ENCODE measurements at regions not wholly inside any gene's neighbourhood (a gene's known extent, or its start where the extent isn't known, plus 50 kb on each side); places are given as distances from the start of the nearest gene placed in this dataset.

- TF ChIP-seq CTCF (IDR thresholded peaks at IDR 0.05; ENCODE audit: unreplicated experiment), result no peak
- BruUV-seq (replicated peaks), result no TSS peak
These were observed 256.2 kb upstream of the C2CD4B start for GRCh38 chr15:62421289-62421688.

GRCh38 chr15:62426387-62426956 lies 261.4 kb upstream of the C2CD4B start:
- CTCF ChIA-PET, result no interaction called here
- Mint-ChIP-seq H3K9me3 (ENCODE audit: low read depth, unreplicated experiment) (no peaks in the 10 kb centered on the region), H3K4me1 (ENCODE audit: low read depth, unreplicated experiment) (no peaks in the 10 kb centered on the region), H3K36me3 (ENCODE audit: insufficient read depth, unreplicated experiment) (no peaks in the 10 kb centered on the region), H3K27me3 (ENCODE audit: unreplicated experiment) (peaks cover 13% of the 10 kb centered on the region), H3K27ac (ENCODE audit: unreplicated experiment) (no peak overlapping the region), H3K4me3 (ENCODE audit: low read depth, unreplicated experiment) (no peak overlapping the region)
- DNase-seq, result no peak
- intact Hi-C loops (cut with micrococcal nuclease; ENCODE audit: unreplicated experiment), result no loop called here
- no TSS peak for BruUV-seq (replicated peaks)
- TF ChIP-seq CTCF (IDR thresholded peaks at IDR 0.05; ENCODE audit: unreplicated experiment), result no peak

More at GRCh38 chr15:62421289-62421688, 256.2 kb upstream of the C2CD4B start:
- H3K9me3 Mint-ChIP-seq (ENCODE audit: low read depth, unreplicated experiment), result no peaks in the 10 kb centered on the region
- peaks cover 16% of the 10 kb centered on the region for H3K27me3 Mint-ChIP-seq (ENCODE audit: unreplicated experiment)
- no peak overlapping the region for H3K4me3 Mint-ChIP-seq (ENCODE audit: low read depth, unreplicated experiment)
- H3K4me1 Mint-ChIP-seq (ENCODE audit: low read depth, unreplicated experiment), result peaks cover 7% of the 10 kb centered on the region
- no peaks in the 10 kb centered on the region for H3K36me3 Mint-ChIP-seq (ENCODE audit: insufficient read depth, unreplicated experiment)
- no peak overlapping the region for H3K27ac Mint-ChIP-seq (ENCODE audit: unreplicated experiment)
- CTCF ChIA-PET, result no interaction called here
- no peak for DNase-seq
- intact Hi-C loops (cut with micrococcal nuclease; ENCODE audit: unreplicated experiment), result no loop called here

- no peak for DNase-seq
- H3K4me1 Mint-ChIP-seq (ENCODE audit: low read depth, unreplicated experiment), result no peaks in the 10 kb centered on the region
- intact Hi-C loops (cut with micrococcal nuclease; ENCODE audit: unreplicated experiment), result no loop called here
- no peaks in the 10 kb centered on the region for H3K9me3 Mint-ChIP-seq (ENCODE audit: low read depth, unreplicated experiment)
- H3K4me3 Mint-ChIP-seq (ENCODE audit: low read depth, unreplicated experiment), result no peak overlapping the region
- no peaks in the 10 kb centered on the region for H3K36me3 Mint-ChIP-seq (ENCODE audit: insufficient read depth, unreplicated experiment)
- no peak overlapping the region for H3K27ac Mint-ChIP-seq (ENCODE audit: unreplicated experiment)
- no peak for TF ChIP-seq CTCF (IDR thresholded peaks at IDR 0.05; ENCODE audit: unreplicated experiment)
- peaks cover 13% of the 10 kb centered on the region for H3K27me3 Mint-ChIP-seq (ENCODE audit: unreplicated experiment)
- CTCF ChIA-PET, result interaction anchor here (0.6 kb wide), 2 partner anchors 68 to 1040 kb away, joined by 4 to 5 read pairs; no protein-coding TSS in a partner anchor
- no TSS peak for BruUV-seq (replicated peaks)
These were observed 263.2 kb upstream of the C2CD4B start for GRCh38 chr15:62428259-62428658.

- CTCF ChIA-PET, result interaction anchor here (0.6 kb wide), 1 partner anchor 1039 kb away, joined by 4 read pairs; no protein-coding TSS in a partner anchor
- no peak for DNase-seq
- BruUV-seq (replicated peaks), result no TSS peak
- H3K4me1 Mint-ChIP-seq (ENCODE audit: low read depth, unreplicated experiment), result no peaks in the 10 kb centered on the region
- no peaks in the 10 kb centered on the region for H3K9me3 Mint-ChIP-seq (ENCODE audit: low read depth, unreplicated experiment)
- H3K4me3 Mint-ChIP-seq (ENCODE audit: low read depth, unreplicated experiment), result no peak overlapping the region
- intact Hi-C loops (cut with micrococcal nuclease; ENCODE audit: unreplicated experiment), result no loop called here
- no peaks in the 10 kb centered on the region for H3K36me3 Mint-ChIP-seq (ENCODE audit: insufficient read depth, unreplicated experiment)
- peaks cover 13% of the 10 kb centered on the region for H3K27me3 Mint-ChIP-seq (ENCODE audit: unreplicated experiment)
- TF ChIP-seq CTCF (IDR thresholded peaks at IDR 0.05; ENCODE audit: unreplicated experiment), result no peak
- H3K27ac Mint-ChIP-seq (ENCODE audit: unreplicated experiment), result no peak overlapping the region
These were observed 263.9 kb upstream of the C2CD4B start for GRCh38 chr15:62428851-62429598.

Measured in Calu3 (cell line).